Endothelial cell (in vitro differentiated cells): ENCODE measurements at regions not wholly inside any gene's neighbourhood (a gene's known extent, or its start where the extent isn't known, plus 50 kb on each side); places are given as distances from the start of the nearest gene placed in this dataset.
"Not testable (repeated sequence)": the region's sequence is repeated elsewhere in the genome, so short reads cannot be mapped to it uniquely, and the experiment has no call there.

Source experiments
- DNase-seq: peaks from one replicate; pipeline ENCODE4 v3.0.0; 2021; ENCODE audit warnings: low spot score
- H3K27ac Mint-ChIP-seq: one replicate; pipeline ENCODE4 v1.8.0; 2021; ENCODE audit warnings: mixed read lengths, inconsistent platforms; ENCODE audit not compliant: unreplicated experiment
- H3K27me3 Mint-ChIP-seq: one replicate; pipeline ENCODE4 v1.8.0; 2021; ENCODE audit warnings: mild to moderate bottlenecking, moderate library complexity, mixed read lengths, inconsistent platforms; ENCODE audit not compliant: unreplicated experiment
- H3K36me3 Mint-ChIP-seq: one replicate; pipeline ENCODE4 v1.8.0; 2021; ENCODE audit warnings: mild to moderate bottlenecking, low read depth, mixed read lengths, inconsistent platforms; ENCODE audit not compliant: unreplicated experiment
- H3K4me1 Mint-ChIP-seq: one replicate; pipeline ENCODE4 v1.8.0; 2021; ENCODE audit warnings: mild to moderate bottlenecking, mixed read lengths, inconsistent platforms; ENCODE audit not compliant: unreplicated experiment
- H3K4me3 Mint-ChIP-seq: one replicate; pipeline ENCODE4 v1.8.0; 2021; ENCODE audit warnings: mild to moderate bottlenecking, mixed read lengths, inconsistent platforms; ENCODE audit not compliant: unreplicated experiment
- H3K9me3 Mint-ChIP-seq: one replicate; pipeline ENCODE4 v1.8.0; 2021; ENCODE audit warnings: mixed read lengths, inconsistent platforms; ENCODE audit not compliant: unreplicated experiment
- TF ChIP-seq, protein P1 (sequence below): fragments of 200-600 bp; sonication (generic); IDR thresholded peaks from one replicate; pipeline ENCODE4 v1.5.0; 2021; ENCODE audit warnings: antibody characterized with exemption; ENCODE audit not compliant: unreplicated experiment

DNA sequence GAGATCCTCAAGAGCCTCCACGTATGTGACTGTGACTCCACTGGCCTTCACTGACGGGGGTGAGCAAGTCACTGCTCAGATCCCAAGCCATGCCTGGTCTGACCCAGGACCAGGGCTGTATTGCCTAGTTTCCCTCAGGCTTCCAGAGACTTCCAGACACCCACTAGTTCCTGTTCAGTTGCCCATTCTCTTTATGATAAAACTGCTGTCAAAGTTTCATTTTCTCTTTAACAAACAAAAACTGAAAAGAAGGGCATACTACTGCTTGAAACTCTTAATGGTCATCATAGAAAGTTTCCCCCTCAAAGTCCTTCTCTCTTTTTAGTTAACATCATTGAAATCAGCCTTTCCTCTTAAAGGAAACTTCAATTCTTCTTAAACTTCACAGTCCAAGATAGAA is 105.7 kb upstream of the GHR start:
- no peaks in the 10 kb centered on the region for H3K36me3 Mint-ChIP-seq

DNA sequence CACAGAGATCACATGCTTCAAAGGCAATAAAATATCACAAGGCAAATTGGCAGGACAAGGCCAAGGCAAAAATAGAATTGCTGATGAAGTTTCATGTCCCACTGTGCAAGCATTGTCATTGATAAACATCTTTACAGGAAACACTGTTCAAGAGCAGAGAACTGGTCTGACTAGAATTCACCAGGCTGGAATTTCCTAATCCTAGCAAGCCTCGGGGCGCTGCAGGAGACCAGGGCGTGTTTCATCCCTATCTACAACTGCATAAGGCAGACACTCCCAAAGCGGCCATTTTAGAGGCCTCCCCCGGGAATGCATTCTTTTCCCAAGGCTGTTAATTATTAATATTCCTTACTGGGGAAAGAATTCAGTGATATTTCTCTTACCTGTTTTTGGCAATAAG is 103.7 kb upstream of the GHR start:
- not testable (repeated sequence) for DNase-seq, H3K4me1 Mint-ChIP-seq, H3K27me3 Mint-ChIP-seq, H3K36me3 Mint-ChIP-seq, H3K9me3 Mint-ChIP-seq, H3K27ac Mint-ChIP-seq, H3K4me3 Mint-ChIP-seq

More for the DNA sequence above, 105.7 kb upstream of the GHR start:
- no peak overlapping the region for H3K27ac Mint-ChIP-seq
- H3K27me3 Mint-ChIP-seq = peaks cover 2% of the 10 kb centered on the region
- TF ChIP-seq, protein P1, sequence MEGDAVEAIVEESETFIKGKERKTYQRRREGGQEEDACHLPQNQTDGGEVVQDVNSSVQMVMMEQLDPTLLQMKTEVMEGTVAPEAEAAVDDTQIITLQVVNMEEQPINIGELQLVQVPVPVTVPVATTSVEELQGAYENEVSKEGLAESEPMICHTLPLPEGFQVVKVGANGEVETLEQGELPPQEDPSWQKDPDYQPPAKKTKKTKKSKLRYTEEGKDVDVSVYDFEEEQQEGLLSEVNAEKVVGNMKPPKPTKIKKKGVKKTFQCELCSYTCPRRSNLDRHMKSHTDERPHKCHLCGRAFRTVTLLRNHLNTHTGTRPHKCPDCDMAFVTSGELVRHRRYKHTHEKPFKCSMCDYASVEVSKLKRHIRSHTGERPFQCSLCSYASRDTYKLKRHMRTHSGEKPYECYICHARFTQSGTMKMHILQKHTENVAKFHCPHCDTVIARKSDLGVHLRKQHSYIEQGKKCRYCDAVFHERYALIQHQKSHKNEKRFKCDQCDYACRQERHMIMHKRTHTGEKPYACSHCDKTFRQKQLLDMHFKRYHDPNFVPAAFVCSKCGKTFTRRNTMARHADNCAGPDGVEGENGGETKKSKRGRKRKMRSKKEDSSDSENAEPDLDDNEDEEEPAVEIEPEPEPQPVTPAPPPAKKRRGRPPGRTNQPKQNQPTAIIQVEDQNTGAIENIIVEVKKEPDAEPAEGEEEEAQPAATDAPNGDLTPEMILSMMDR = no peak
- H3K4me3 Mint-ChIP-seq = no peak overlapping the region
- no peaks in the 10 kb centered on the region for H3K4me1 Mint-ChIP-seq
- peaks cover 3% of the 10 kb centered on the region for H3K9me3 Mint-ChIP-seq
- DNase-seq = no peak

DNA sequence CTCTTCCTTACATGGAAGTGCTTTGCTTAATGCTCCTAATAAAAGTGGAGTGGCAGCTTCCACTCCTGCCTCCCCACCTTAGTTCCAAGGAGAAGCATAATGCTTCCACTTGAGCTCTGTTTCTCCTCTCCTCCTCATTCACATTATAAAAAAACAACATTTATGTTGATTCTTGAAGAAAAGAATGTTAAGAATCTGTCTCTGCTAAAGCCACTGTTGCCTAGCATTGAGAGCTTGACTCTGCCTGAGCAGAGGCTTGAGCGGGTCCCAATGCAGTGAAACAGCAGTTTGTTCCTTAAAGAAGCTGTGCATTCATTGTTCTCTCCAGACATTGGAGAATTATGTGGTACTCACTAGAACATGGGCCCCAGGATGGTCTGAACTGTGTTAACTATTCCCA is 101.5 kb upstream of the GHR start:
- Mint-ChIP-seq H3K4me3 (no peak overlapping the region), H3K27me3 (peaks cover 2% of the 10 kb centered on the region), H3K9me3 (peaks cover 3% of the 10 kb centered on the region), H3K36me3 (no peaks in the 10 kb centered on the region), H3K27ac (no peak overlapping the region), H3K4me1 (no peaks in the 10 kb centered on the region)
- TF ChIP-seq, protein P1 = no peak
- DNase-seq = no peak

DNA sequence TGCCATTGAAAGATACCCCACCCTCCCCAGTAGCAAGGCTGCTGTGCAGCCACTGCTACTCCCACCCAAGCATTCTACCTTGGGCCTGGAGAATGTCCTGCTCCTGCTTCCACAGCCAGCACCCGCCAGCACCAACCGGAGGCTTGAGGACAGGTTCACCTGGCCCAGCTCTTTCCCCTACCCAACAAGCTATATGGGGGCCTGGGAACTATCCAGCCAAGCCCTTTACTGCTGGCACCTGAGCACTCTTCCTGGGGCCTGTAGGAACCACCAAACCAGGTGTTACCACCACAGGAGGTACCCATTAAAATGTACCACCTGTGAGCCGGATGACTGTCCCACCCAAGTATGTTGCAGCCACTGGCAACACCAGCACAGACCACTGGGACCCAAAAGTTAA is 86.1 kb upstream of the GHR start:
- peaks cover 24% of the 10 kb centered on the region for H3K9me3 Mint-ChIP-seq
- TF ChIP-seq, protein P1 = no peak
- peaks cover 12% of the 10 kb centered on the region for H3K36me3 Mint-ChIP-seq

DNA sequence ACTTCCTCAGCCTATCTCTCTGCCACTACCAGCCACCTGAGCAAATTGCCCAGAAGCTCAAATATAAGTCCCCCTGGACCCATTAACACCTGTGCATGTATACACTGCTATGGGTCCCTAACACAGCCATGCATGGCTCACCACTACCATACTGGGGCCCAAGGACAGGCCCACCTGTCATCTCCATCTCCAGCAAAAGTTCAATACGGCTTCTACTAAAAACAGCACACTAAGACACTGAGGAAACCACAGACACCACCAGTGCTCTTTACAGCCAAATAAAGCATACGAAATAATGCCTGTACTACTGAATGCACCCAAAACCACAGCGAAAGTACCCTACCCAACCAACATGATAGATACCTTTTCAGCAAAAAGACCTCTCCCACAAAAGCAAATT is 85.6 kb upstream of the GHR start:
- TF ChIP-seq, protein P1 = no peak
- Mint-ChIP-seq H3K36me3 (peaks cover 12% of the 10 kb centered on the region), H3K4me3 (no peak overlapping the region), H3K27me3 (peaks cover 2% of the 10 kb centered on the region), H3K4me1 (peaks cover 3% of the 10 kb centered on the region), H3K27ac (no peak overlapping the region), H3K9me3 (peaks cover 24% of the 10 kb centered on the region)
- DNase-seq = no peak

More for the DNA sequence above, 86.1 kb upstream of the GHR start:
- Mint-ChIP-seq H3K27ac (no peak overlapping the region), H3K4me3 (no peak overlapping the region), H3K4me1 (peaks cover 3% of the 10 kb centered on the region), H3K27me3 (peaks cover 2% of the 10 kb centered on the region)
- DNase-seq = no peak

DNA sequence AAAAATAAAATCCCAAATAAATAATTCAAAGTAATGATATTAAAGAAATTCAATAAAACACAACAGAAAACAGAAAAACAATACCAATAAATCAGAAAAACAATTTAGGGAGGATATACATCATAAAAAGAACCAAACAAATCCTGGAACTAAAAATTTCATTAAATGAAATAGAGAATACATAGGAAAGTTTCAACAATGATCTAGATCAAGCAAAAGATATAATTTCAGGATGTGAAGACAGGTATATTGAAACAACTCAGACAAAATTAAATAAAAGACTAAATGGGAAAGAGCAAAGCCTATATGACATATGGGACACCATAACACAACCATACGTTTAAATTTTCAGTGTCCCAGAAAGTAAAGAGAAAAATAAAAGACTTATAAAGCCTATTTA is 85.1 kb upstream of the GHR start:
- H3K9me3 Mint-ChIP-seq = peaks cover 24% of the 10 kb centered on the region
- peaks cover 3% of the 10 kb centered on the region for H3K4me1 Mint-ChIP-seq
- H3K27ac Mint-ChIP-seq = no peak overlapping the region
- TF ChIP-seq, protein P1 = no peak
- H3K36me3 Mint-ChIP-seq = peaks cover 12% of the 10 kb centered on the region
- peaks cover 2% of the 10 kb centered on the region for H3K27me3 Mint-ChIP-seq
- no peak overlapping the region for H3K4me3 Mint-ChIP-seq
- no peak for DNase-seq
